Sigmoid colon (tissue), 4 donors: ENCODE measurements at regions not wholly inside any gene's neighbourhood (a gene's known extent, or its start where the extent isn't known, plus 50 kb on each side); places are given as distances from the start of the nearest gene placed in this dataset.

Source experiments
- CTCF ChIP-seq, 4 experiments: fragments of 450-650 bp in 3 of 4; fragments of 200-600 bp in 1 of 4; IDR thresholded peaks; one replicate each; pipeline ENCODE4 v1.5.1; 2016 to 2019; ENCODE audit warnings: antibody characterized with exemption in 4 of 4, mild to moderate bottlenecking in 3 of 4, moderate library complexity in 2 of 4
- EP300 ChIP-seq, 4 donors: sonication (generic); formaldehyde crosslinking; IDR thresholded peaks; one replicate each; pipeline ENCODE4 v1.6.1; 2017; ENCODE audit warnings: antibody characterized with exemption in 4 of 4
- POLR2A ChIP-seq, 2 donors: fragments of 450-650 bp; IDR thresholded peaks; one replicate each; pipeline ENCODE4 v1.6.1; 2016; ENCODE audit warnings: antibody characterized with exemption in 2 of 2, mild to moderate bottlenecking in 2 of 2, moderate library complexity in 2 of 2
- POLR2AphosphoS5 ChIP-seq, 4 donors: sonication (generic); formaldehyde crosslinking; IDR thresholded peaks; one replicate each; pipeline ENCODE4 v1.6.1; 2017; ENCODE audit warnings: antibody characterized with exemption in 4 of 4

- no peak for TF ChIP-seq POLR2A (IDR thresholded peaks at IDR 0.05)
- no peak for TF ChIP-seq CTCF (IDR thresholded peaks at IDR 0.05)
- no peak for TF ChIP-seq POLR2AphosphoS5 (IDR thresholded peaks at IDR 0.05)
- no peak for TF ChIP-seq EP300 (IDR thresholded peaks at IDR 0.05)
Measured at GRCh38 chr4:35559559-35560365, 684.6 kb downstream of the ARAP2 start.
